Adipocyte (in vitro differentiated cells): ENCODE measurements at regions not wholly inside any gene's neighbourhood (a gene's known extent, or its start where the extent isn't known, plus 50 kb on each side); places are given as distances from the start of the nearest gene placed in this dataset.

Experiments used
- DNase-seq: peaks from one replicate; pipeline ENCODE4 v3.0.0-alpha.2; 2015; ENCODE audit warnings: low read depth
- H3K27me3 ChIP-seq: replicated peaks from 2 replicates; pipeline ENCODE4 v1.7.0; 2013; ENCODE audit warnings: mild to moderate bottlenecking, low read length, moderate library complexity; ENCODE audit not compliant: control insufficient read depth, insufficient read depth
- H3K36me3 ChIP-seq: 2 replicates; pipeline ENCODE4 v1.7.0; 2013; ENCODE audit warnings: low read length, mild to moderate bottlenecking, moderate library complexity; ENCODE audit not compliant: control insufficient read depth, insufficient read depth, severe bottlenecking
- H3K4me1 ChIP-seq: 2 replicates; pipeline ENCODE4 v1.7.0; 2013; ENCODE audit warnings: mild to moderate bottlenecking, low read length, moderate library complexity; ENCODE audit not compliant: control insufficient read depth, insufficient read depth
- H3K4me3 ChIP-seq: 2 replicates; pipeline ENCODE4 v1.7.0; 2013; ENCODE audit warnings: mild to moderate bottlenecking, low read length, moderate library complexity
- H3K9ac ChIP-seq: 2 replicates; pipeline ENCODE4 v1.7.0; 2013; ENCODE audit warnings: mild to moderate bottlenecking, low read length, moderate library complexity
- H3K9me3 ChIP-seq: 2 replicates; pipeline ENCODE4 v1.7.0; 2013; ENCODE audit warnings: mild to moderate bottlenecking, low read length, moderate library complexity; ENCODE audit not compliant: control insufficient read depth

DNA sequence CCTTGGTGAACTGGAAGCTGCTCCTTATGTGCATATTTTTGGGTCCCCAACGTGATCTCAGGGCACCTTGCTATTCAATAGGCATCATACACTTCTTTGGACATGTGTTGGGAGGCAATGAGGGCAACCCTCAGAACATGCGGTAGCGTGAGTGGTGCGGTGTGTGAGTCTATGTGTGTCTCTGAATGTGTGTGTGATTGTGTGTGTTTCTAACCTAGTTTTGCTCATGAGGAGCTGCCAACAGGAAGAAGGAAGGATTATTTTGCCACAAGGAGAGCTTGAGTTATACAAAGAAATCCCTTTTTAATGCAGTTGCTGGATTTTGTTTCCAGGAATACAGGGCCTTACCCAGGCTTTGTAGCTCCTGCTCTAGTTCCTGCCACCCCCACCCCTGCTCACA lies 75.8 kb upstream of the ITGA6 start:
- Histone ChIP-seq H3K4me1 (no peaks in the 10 kb centered on the region), H3K27me3 (peaks cover 16% of the 10 kb centered on the region), H3K4me3 (no peak overlapping the region), H3K9me3 (peaks cover 8% of the 10 kb centered on the region), H3K9ac (no peak overlapping the region), H3K36me3 (no peaks in the 10 kb centered on the region)
- DNase-seq = no peak

DNA sequence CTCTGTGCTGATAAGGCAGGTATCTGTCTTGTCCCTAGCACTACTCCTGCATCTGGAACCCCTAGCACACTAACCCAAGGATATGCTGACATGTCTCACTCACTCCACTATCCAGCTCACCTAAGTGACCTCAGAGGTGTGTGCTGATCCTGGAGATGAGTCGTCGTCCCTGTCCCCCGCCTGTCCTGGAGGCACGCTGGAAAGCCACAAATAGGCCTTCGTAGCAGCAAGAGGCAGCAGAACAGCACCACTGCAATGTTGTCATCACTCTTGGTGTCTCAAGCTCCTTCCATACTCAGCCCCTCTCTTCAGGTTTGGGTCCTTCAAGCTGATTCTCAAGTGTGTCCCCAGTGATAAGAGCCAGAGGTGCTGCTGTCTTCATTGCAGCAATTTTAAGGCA lies 73.0 kb upstream of the ITGA6 start:
- Histone ChIP-seq H3K27me3 (peaks cover 24% of the 10 kb centered on the region), H3K9me3 (no peaks in the 10 kb centered on the region), H3K4me3 (no peak overlapping the region), H3K4me1 (no peaks in the 10 kb centered on the region), H3K9ac (no peak overlapping the region), H3K36me3 (no peaks in the 10 kb centered on the region)
- DNase-seq = no peak

DNA sequence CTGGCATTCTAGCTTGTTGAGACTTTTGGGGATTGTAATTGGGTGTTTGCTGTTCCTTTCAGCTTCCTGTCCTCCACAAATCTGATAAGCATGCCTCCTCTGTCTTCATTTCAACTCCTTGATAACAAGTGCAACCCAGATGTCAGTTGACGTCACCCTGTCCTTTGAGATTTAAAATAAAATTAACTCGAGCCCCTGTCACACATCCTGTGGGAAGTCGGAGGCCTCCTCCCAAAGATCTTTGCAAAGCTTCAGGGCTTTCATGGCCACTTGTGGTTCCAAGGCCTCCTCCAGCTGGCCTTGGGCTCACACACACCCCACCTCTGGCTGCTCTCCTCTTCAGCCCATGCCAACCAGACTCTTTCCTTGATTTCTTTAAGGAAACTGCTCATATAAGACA lies 69.9 kb upstream of the ITGA6 start:
- H3K4me3 ChIP-seq = no peak overlapping the region
- H3K4me1 ChIP-seq = no peaks in the 10 kb centered on the region
- H3K9ac ChIP-seq = no peak overlapping the region
- peaks cover 24% of the 10 kb centered on the region for H3K27me3 ChIP-seq
- no peak for DNase-seq
- H3K9me3 ChIP-seq = no peaks in the 10 kb centered on the region
- H3K36me3 ChIP-seq = no peaks in the 10 kb centered on the region

DNA sequence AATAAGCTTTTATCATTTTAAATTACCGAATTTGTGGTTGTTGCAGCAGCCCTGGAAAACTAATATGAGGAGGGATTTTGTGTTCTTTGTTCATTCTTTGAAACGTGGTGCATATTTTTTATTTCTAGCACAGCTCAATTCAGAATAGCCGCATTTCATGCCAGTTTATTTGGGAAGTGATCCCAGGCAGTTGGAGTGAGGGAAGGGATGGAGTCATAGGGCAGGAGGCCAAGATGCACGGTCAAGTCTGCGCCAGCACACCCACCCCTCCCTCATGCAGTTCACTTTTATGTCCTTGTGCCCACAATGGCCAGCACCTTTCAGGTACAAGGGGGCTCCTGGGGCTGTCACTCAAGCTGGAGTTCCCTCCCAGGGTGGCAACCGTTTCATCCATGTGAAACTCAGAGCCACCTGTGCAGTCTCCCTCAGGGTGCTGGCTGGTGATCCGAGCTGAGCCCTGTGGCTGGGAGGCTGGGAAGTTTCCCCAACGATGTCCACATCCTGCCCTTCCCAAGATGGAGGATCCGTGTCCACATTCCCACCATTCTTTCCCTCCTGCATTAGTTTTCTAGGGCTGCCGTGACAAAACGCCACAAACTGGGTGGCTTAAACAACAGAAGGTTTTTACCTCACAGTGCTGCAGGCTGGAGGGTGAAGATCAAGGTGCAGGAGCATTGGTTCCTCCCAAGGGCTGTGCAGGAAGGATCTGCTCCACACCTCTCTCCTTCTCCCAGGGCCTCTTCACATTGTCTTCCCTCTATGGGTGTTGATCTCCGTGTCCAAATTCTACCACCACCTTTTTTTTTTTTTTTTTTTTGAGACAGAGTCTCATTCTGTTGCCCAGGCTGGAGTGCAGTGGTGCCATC lies 68.5 kb upstream of the ITGA6 start:
- Histone ChIP-seq H3K4me3 (no peak overlapping the region), H3K9me3 (no peaks in the 10 kb centered on the region), H3K27me3 (peaks cover 19% of the 10 kb centered on the region), H3K36me3 (no peaks in the 10 kb centered on the region), H3K9ac (no peak overlapping the region), H3K4me1 (no peaks in the 10 kb centered on the region)
- DNase-seq = no peak

DNA sequence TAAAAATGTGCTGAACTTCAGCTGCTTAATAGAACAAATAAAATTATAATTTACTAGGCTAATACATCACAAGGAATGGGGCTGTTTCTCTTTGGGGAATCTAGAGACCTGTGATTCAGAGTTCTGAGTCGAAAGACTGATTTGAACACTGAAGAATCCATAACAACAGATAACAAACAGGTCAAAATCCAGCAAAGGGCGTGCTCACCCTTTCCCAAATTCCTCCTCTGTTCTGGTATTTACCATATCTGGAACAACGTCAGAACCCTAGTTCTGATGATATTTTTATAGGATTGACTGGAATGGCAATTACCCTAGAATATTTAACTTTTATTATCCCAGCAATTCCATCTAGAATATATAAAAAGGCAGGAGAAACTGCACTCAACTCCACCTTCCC lies 66.0 kb upstream of the ITGA6 start:
- no peak overlapping the region for H3K9ac ChIP-seq
- H3K36me3 ChIP-seq = no peaks in the 10 kb centered on the region
- H3K27me3 ChIP-seq = peaks cover 15% of the 10 kb centered on the region
- no peaks in the 10 kb centered on the region for H3K9me3 ChIP-seq
- no peaks in the 10 kb centered on the region for H3K4me1 ChIP-seq
- no peak for DNase-seq
- H3K4me3 ChIP-seq = no peak overlapping the region

DNA sequence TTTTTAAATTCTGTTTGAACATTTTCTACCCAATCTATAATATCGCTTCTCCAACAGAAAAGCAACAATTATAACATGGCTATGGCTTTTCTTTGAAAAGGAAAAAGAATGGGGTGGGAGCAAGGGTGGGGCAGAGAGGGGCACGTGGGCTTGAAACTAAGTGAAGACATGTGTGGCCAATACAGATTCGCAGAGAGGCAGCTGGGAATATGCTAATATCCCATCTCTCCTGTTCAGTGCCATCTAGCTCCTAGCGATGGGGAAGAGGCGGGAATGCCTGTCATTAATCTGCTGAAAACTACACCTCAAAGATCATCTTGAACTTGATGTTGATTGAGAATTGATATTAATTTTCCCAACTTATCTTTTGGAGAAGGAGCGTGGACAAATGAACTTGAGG lies 65.5 kb upstream of the ITGA6 start:
- no peaks in the 10 kb centered on the region for H3K9me3 ChIP-seq
- no peak for DNase-seq
- H3K4me1 ChIP-seq = no peaks in the 10 kb centered on the region
- no peak overlapping the region for H3K9ac ChIP-seq
- H3K27me3 ChIP-seq = peaks cover 15% of the 10 kb centered on the region
- H3K36me3 ChIP-seq = no peaks in the 10 kb centered on the region
- H3K4me3 ChIP-seq = no peak overlapping the region

DNA sequence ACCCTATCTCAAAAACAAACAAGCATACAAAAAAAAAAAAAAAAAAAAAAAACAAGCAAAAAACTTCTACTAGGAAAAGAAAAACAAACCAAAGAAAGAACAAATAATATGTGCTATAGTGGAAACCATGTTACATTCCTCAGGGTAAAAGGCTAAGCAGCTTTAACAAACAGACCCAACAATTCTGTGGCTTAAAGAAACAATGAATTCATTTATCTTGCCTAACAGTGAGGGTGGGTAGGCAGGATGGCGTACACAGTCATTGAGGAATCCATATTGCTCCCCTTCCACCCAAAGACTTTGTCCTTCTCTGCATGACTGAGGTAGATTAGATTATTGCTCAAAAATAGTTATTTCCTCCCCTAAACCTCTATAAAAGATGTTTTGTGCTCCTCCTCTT lies 63.1 kb upstream of the ITGA6 start:
- H3K27me3 ChIP-seq = peaks cover 15% of the 10 kb centered on the region
- H3K36me3 ChIP-seq = no peaks in the 10 kb centered on the region
- H3K4me3 ChIP-seq = no peak overlapping the region
- H3K9me3 ChIP-seq = peaks cover 18% of the 10 kb centered on the region
- H3K4me1 ChIP-seq = no peaks in the 10 kb centered on the region
- H3K9ac ChIP-seq = no peak overlapping the region
- DNase-seq = no peak

DNA sequence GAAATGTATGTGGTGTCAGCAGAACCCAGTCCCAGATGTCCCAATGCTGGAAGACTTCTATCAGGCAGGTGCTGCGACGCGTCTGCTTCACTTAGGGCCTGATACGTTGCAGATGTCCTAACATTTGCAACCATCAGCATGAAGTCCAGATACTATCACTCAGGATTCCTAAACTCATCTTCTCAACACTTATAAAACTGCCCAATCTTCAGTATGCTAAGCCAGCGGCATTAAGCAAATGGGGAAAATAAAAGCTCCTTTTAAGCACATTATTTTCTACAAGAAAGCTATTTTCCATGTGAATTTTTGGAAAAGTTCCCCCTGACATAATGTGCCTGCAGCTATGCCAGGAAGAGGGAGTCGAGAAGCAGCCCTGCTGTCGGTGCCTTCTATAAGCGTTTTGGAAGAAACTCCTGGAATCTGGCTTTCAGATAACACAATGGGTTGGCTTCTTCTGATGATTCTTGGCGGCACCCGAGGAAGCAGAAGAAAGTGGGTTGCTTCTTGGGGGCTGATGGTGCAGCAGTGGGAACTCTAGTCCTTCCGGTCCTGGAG lies 60.7 kb upstream of the ITGA6 start:
- H3K4me3 ChIP-seq = no peak overlapping the region
- peaks cover 37% of the 10 kb centered on the region for H3K9me3 ChIP-seq
- DNase-seq = no peak
- no peaks in the 10 kb centered on the region for H3K4me1 ChIP-seq
- H3K9ac ChIP-seq = no peak overlapping the region
- no peaks in the 10 kb centered on the region for H3K36me3 ChIP-seq
- H3K27me3 ChIP-seq = peaks cover 15% of the 10 kb centered on the region

DNA sequence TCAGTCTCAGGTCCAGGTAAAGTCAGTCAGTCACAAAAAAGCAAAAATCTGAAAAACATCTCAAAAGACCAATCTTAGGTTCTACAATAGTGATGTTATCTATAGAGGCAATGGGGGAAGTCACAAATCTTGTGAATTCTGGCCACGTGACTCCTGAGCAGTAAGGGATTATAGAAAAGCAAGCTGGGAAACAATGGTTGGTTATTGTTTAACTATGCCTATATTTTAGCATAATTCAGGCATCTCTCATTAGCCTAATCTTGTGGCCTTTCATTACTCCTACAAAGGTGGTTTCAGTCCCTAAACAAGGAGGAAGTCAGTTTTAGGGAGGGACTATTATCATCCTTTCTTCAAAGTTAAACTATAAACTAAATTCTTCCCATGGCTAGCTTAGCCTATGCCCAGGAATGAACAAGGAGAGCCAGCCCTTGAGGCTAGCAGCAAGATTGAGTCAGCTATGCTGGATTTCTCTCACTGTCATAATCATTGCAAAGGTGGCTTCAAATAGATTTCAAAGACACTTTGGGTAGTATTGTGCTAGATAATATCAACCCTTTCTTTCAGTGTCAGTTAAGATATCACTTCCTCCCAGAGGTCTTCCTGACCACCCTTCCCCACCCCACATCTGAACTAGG lies 56.4 kb upstream of the ITGA6 start:
- no peak overlapping the region for H3K9ac ChIP-seq
- peaks cover 20% of the 10 kb centered on the region for H3K27me3 ChIP-seq
- H3K4me3 ChIP-seq = no peak overlapping the region
- no peaks in the 10 kb centered on the region for H3K4me1 ChIP-seq
- DNase-seq = no peak
- peaks cover 37% of the 10 kb centered on the region for H3K9me3 ChIP-seq
- H3K36me3 ChIP-seq = no peaks in the 10 kb centered on the region

DNA sequence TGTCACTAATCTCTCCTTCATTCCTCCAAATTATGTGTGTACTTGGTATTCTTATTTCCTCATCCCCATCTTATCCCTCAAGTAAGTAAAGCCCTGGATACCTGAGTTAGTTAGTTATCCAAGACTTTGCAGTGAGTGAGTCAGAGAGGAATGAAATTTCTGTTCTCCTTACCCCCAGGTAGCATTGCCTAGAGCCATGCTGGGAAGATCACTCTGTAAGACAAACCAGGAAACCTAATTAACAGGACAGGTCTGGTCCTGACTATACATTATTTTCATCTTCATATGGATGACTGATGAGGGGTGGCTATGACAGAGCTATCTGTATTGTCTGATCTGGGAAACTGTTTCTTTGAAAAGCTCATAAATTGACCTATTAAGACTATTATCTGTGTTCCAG lies 55.0 kb upstream of the ITGA6 start:
- Histone ChIP-seq H3K27me3 (peaks cover 7% of the 10 kb centered on the region), H3K9ac (no peak overlapping the region), H3K4me1 (no peaks in the 10 kb centered on the region), H3K9me3 (peaks cover 35% of the 10 kb centered on the region), H3K36me3 (no peaks in the 10 kb centered on the region), H3K4me3 (no peak overlapping the region)
- peak; percentile 22 for DNase-seq

DNA sequence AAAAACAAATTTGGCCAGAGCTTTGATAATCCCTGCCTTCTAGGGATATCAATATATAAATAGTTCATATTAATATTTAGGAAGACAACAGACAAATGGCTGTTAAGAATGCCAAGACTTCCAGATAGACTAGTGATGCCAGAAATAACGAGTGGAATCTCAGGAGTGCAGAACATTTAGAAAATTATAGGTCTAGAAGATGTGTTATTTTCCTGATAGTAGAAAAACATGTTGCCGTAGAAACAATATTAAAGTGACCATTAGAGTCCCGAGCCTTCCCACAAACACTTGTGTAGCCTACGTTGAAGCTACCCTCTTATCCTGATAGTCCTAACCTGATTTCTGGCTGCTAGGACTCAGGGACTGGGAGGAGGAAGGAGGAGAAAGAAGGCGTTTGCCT lies 54.3 kb upstream of the ITGA6 start:
- no peak overlapping the region for H3K4me3 ChIP-seq
- H3K4me1 ChIP-seq = no peaks in the 10 kb centered on the region
- no peak overlapping the region for H3K9ac ChIP-seq
- H3K27me3 ChIP-seq = peaks cover 7% of the 10 kb centered on the region
- H3K9me3 ChIP-seq = peaks cover 32% of the 10 kb centered on the region
- no peak for DNase-seq
- no peaks in the 10 kb centered on the region for H3K36me3 ChIP-seq
